RWPE1 (cell line): ENCODE measurements at regions not wholly inside any gene's neighbourhood (a gene's known extent, or its start where the extent isn't known, plus 50 kb on each side); places are given as distances from the start of the nearest gene placed in this dataset.

ENCODE experiments used
- CTCF ChIA-PET: fragments of 350-600 bp; sonication (Branson Sonifier 250); formaldehyde crosslinking; extraction: SDS; loops from one replicate; lab custom pipeline; 2021; lab: Yijun Ruan, JAX
- POLR2A ChIA-PET: fragments of 400-600 bp; formaldehyde crosslinking; extraction: SDS; loops from one replicate; lab custom pipeline; 2020; ENCODE audit warnings: antibody characterized with exemption; ENCODE audit not compliant: low non-redundant PET; lab: Yijun Ruan, JAX
- DNase-seq: peaks from one replicate; pipeline ENCODE4 v3.0.0; 2012; ENCODE audit warnings: low spot score
- H3K27ac ChIP-seq: fragments of 450-650 bp; 2 replicates; pipeline ENCODE4 v1.5.1; 2017
- CTCF ChIP-seq: fragments of 450-650 bp; conservative IDR thresholded peaks from 2 replicates; pipeline ENCODE4 v1.5.1; 2017; ENCODE audit warnings: low read depth, mild to moderate bottlenecking

GRCh38 chr3:73846951-73847350 lies 222.2 kb upstream of the PDZRN3 start:
- DNase-seq = no peak
- ChIA-PET CTCF (interaction anchor here (1.0 to 2.5 kb wide), 2 partner anchors 338 to 345 kb away, joined by 3 to 20 read pairs; no protein-coding TSS in a partner anchor), POLR2A (no interaction called here)
- TF ChIP-seq CTCF = no peak
- no peak overlapping the region for H3K27ac ChIP-seq

- no peak for TF ChIP-seq CTCF
- ChIA-PET POLR2A (no interaction called here), CTCF (no interaction called here)
- no peak overlapping the region for H3K27ac ChIP-seq
- no peak for DNase-seq
These were observed 214.3 kb upstream of the PDZRN3 start for GRCh38 chr3:73839032-73839431.

GRCh38 chr3:73835945-73836344 lies 211.2 kb upstream of the PDZRN3 start:
- no peak for DNase-seq
- POLR2A ChIA-PET = no interaction called here
- CTCF ChIA-PET = no interaction called here
- H3K27ac ChIP-seq = no peak overlapping the region
- no peak for TF ChIP-seq CTCF

- no peak for TF ChIP-seq CTCF
- POLR2A ChIA-PET = no interaction called here
These were observed 207.7 kb upstream of the PDZRN3 start for GRCh38 chr3:73832426-73832825.

GRCh38 chr3:73828348-73828747 lies 203.6 kb upstream of the PDZRN3 start:
- POLR2A ChIA-PET = no interaction called here
- CTCF ChIA-PET = interaction anchor here (0.6 kb wide), 1 partner anchor 323 kb away, joined by 4 read pairs; no protein-coding TSS in a partner anchor
- no peak overlapping the region for H3K27ac ChIP-seq
- DNase-seq = no peak
- TF ChIP-seq CTCF = no peak

More at GRCh38 chr3:73832426-73832825, 207.7 kb upstream of the PDZRN3 start:
- no peak for DNase-seq
- CTCF ChIA-PET = interaction anchor here (0.6 kb wide), 1 partner anchor 30 kb away, joined by 4 read pairs; no protein-coding TSS in a partner anchor
- no peak overlapping the region for H3K27ac ChIP-seq

- POLR2A ChIA-PET = no interaction called here
- no peak for TF ChIP-seq CTCF
- H3K27ac ChIP-seq = no peak overlapping the region
- CTCF ChIA-PET = no interaction called here
- DNase-seq = no peak
These were observed 203.0 kb upstream of the PDZRN3 start for GRCh38 chr3:73827725-73828211.
